ENCODE measurements at regions not wholly inside any gene's neighbourhood (a gene's known extent, or its start where the extent isn't known, plus 50 kb on each side); places are given as distances from the start of the nearest gene placed in this dataset.

- no peak for DNase-seq (ENCODE audit: low read depth, low spot score)
Measured at GRCh38 chr13:42720858-42721219, 60.5 kb upstream of the FAM216B start.

GRCh38 chr13:42722883-42723539, 58.4 kb upstream of the FAM216B start:
- no peak for DNase-seq (ENCODE audit: low read depth, low spot score)

GRCh38 chr13:42728507-42729180, 52.7 kb upstream of the FAM216B start:
- DNase-seq (ENCODE audit: low read depth, low spot score): no peak

- DNase-seq (ENCODE audit: low read depth, low spot score): no peak
Measured at GRCh38 chr13:42729857-42730402, 51.5 kb upstream of the FAM216B start.

Data from astrocyte of the hippocampus (primary cell).